ENCODE measurements at regions not wholly inside any gene's neighbourhood (a gene's known extent, or its start where the extent isn't known, plus 50 kb on each side); places are given as distances from the start of the nearest gene placed in this dataset.

GRCh38 chr3:23076437-23076836 is 126.7 kb upstream of the UBE2E2 start:
- H3K79me2 ChIP-seq (ENCODE audit: control insufficient read depth, insufficient read depth, low read length) = no peaks in the 10 kb centered on the region
- BruUV-seq (replicated peaks) = no TSS peak
- CTCF ChIA-PET = no interaction called here
- no peaks in the 10 kb centered on the region for H3K9me1 ChIP-seq (replicated peaks; ENCODE audit: control insufficient read depth, extremely low read depth, insufficient read depth, low read length)
- H3K27ac ChIP-seq (ENCODE audit: insufficient read depth, low read depth, low read length) = no peak overlapping the region
- dilution Hi-C loops (cut with MboI; ENCODE audit: extremely low pct_ligation_motif_present, low sequenced_read_pairs) (no loop called here), intact Hi-C loops (cut with micrococcal nuclease) (no loop called here)
- H3K4me1 ChIP-seq (ENCODE audit: control insufficient read depth, extremely low read depth, insufficient read depth, low read length) = no peaks in the 10 kb centered on the region
- H3K36me3 ChIP-seq (ENCODE audit: control insufficient read depth in 2 of 2, extremely low read depth in 1 of 2, insufficient read depth in 2 of 2, low read length in 2 of 2) = no peaks in the 10 kb centered on the region
- no peak for FAIRE-seq
- DNase-seq (ENCODE audit: low read depth, low spot score) = no peak
- H3K9me3 ChIP-seq (replicated peaks; ENCODE audit: control insufficient read depth, insufficient read depth, low read length) = no peaks in the 10 kb centered on the region
- POLR2A ChIA-PET = no interaction called here
- no peaks in the 10 kb centered on the region for H4K20me1 ChIP-seq (replicated peaks; ENCODE audit: control insufficient read depth, extremely low read depth, insufficient read depth, low read length)
- H3K27me3 ChIP-seq (ENCODE audit: control insufficient read depth in 2 of 2, insufficient read depth in 2 of 2, low read length in 2 of 2) = peaks cover 0 to 2% of the 10 kb centered on the region in 2 experiments
- H3K4me3 ChIP-seq (replicated peaks in 1 of 3; ENCODE audit: insufficient read depth in 1 of 3, low read depth in 1 of 3, low read length in 3 of 3) = no peak overlapping the region
- no peak overlapping the region for H3K9ac ChIP-seq (replicated peaks; ENCODE audit: extremely low read depth, insufficient read depth, low read length)
- no peak overlapping the region for H3K4me2 ChIP-seq (ENCODE audit: insufficient read depth, low read length)
- no peak for TF ChIP-seq GATA2 (IDR thresholded peaks at IDR 0.05; ENCODE audit: insufficient read depth, insufficient read length, low read depth, low read length)
- no peak for TF ChIP-seq POLR2A (IDR thresholded peaks at IDR 0.05; ENCODE audit: low read depth, low read length)
- TF ChIP-seq FOS (IDR thresholded peaks at IDR 0.05; ENCODE audit: borderline replicate concordance, insufficient read depth, low read length) = no peak
- TF ChIP-seq MAX (IDR thresholded peaks at IDR 0.05; ENCODE audit: insufficient read depth, insufficient read length) = no peak
- no peak for TF ChIP-seq CTCF (IDR thresholded peaks at IDR 0.05; ENCODE audit: extremely low read depth in 1 of 2, insufficient read depth in 1 of 2, low read depth in 1 of 2, low read length in 2 of 2)
- no peak for TF ChIP-seq MYC (IDR thresholded peaks at IDR 0.05; ENCODE audit: low read depth, low read length)
- no peak for TF ChIP-seq POLR2AphosphoS5 (IDR thresholded peaks at IDR 0.05; ENCODE audit: insufficient read depth, low read depth, low read length)
- no peak overlapping the region for H2AFZ ChIP-seq (ENCODE audit: low read depth, low read length)

- POLR2A ChIA-PET = no interaction called here
- H3K9me1 ChIP-seq (replicated peaks; ENCODE audit: control insufficient read depth, extremely low read depth, insufficient read depth, low read length) = no peaks in the 10 kb centered on the region
- H3K27ac ChIP-seq (ENCODE audit: insufficient read depth, low read depth, low read length) = no peak overlapping the region
- dilution Hi-C loops (cut with MboI; ENCODE audit: extremely low pct_ligation_motif_present, low sequenced_read_pairs) (no loop called here), intact Hi-C loops (cut with micrococcal nuclease) (no loop called here)
- BruUV-seq (replicated peaks) = no TSS peak
- no peak overlapping the region for H2AFZ ChIP-seq (ENCODE audit: low read depth, low read length)
- TF ChIP-seq MAX (IDR thresholded peaks at IDR 0.05; ENCODE audit: insufficient read depth, insufficient read length) (no peak), MYC (IDR thresholded peaks at IDR 0.05; ENCODE audit: low read depth, low read length) (no peak), POLR2A (IDR thresholded peaks at IDR 0.05; ENCODE audit: low read depth, low read length) (no peak), POLR2AphosphoS5 (IDR thresholded peaks at IDR 0.05; ENCODE audit: insufficient read depth, low read depth, low read length) (no peak), EZH2 (IDR thresholded peaks at IDR 0.05; ENCODE audit: borderline replicate concordance, low read depth, low read length, severe bottlenecking) (no peak), CTCF (IDR thresholded peaks at IDR 0.05; ENCODE audit: extremely low read depth in 1 of 2, insufficient read depth in 1 of 2, low read depth in 1 of 2, low read length in 2 of 2) (no peak), FOS (IDR thresholded peaks at IDR 0.05; ENCODE audit: borderline replicate concordance, insufficient read depth, low read length) (no peak), JUN (IDR thresholded peaks at IDR 0.05; ENCODE audit: borderline replicate concordance, insufficient read depth, insufficient read length, low read depth) (no peak), GATA2 (IDR thresholded peaks at IDR 0.05; ENCODE audit: insufficient read depth, insufficient read length, low read depth, low read length) (no peak)
- H3K9me3 ChIP-seq (replicated peaks; ENCODE audit: control insufficient read depth, insufficient read depth, low read length) = no peaks in the 10 kb centered on the region
- H3K4me3 ChIP-seq (replicated peaks in 1 of 3; ENCODE audit: insufficient read depth in 1 of 3, low read depth in 1 of 3, low read length in 3 of 3) = no peak overlapping the region
- peaks cover 0 to 2% of the 10 kb centered on the region in 2 experiments for H3K27me3 ChIP-seq (ENCODE audit: control insufficient read depth in 2 of 2, insufficient read depth in 2 of 2, low read length in 2 of 2)
- FAIRE-seq (no peak), DNase-seq (ENCODE audit: low read depth, low spot score) (no peak)
- no peaks in the 10 kb centered on the region for H4K20me1 ChIP-seq (replicated peaks; ENCODE audit: control insufficient read depth, extremely low read depth, insufficient read depth, low read length)
- CTCF ChIA-PET = no interaction called here
- no peak overlapping the region for H3K4me2 ChIP-seq (ENCODE audit: insufficient read depth, low read length)
- no peak overlapping the region for H3K9ac ChIP-seq (replicated peaks; ENCODE audit: extremely low read depth, insufficient read depth, low read length)
- no peaks in the 10 kb centered on the region for H3K79me2 ChIP-seq (ENCODE audit: control insufficient read depth, insufficient read depth, low read length)
- no peaks in the 10 kb centered on the region for H3K36me3 ChIP-seq (ENCODE audit: control insufficient read depth in 2 of 2, extremely low read depth in 1 of 2, insufficient read depth in 2 of 2, low read length in 2 of 2)
- no peaks in the 10 kb centered on the region for H3K4me1 ChIP-seq (ENCODE audit: control insufficient read depth, extremely low read depth, insufficient read depth, low read length)
Measured at GRCh38 chr3:23077126-23077525, 126.0 kb upstream of the UBE2E2 start.

Measured in endothelial cell of umbilical vein (primary cell).